Stomach (tissue), 8 donors: ENCODE measurements at regions not wholly inside any gene's neighbourhood (a gene's known extent, or its start where the extent isn't known, plus 50 kb on each side); places are given as distances from the start of the nearest gene placed in this dataset.
A peak's percentile ranks its signal among the peaks of the same experiment; 100 is the strongest.

Source experiments
- DNase-seq, 2 donors: peaks; one replicate each; pipeline versions ENCODE4 v3.0.0 to v3.0.0-alpha.2; 2013 to 2019
- H3K27ac ChIP-seq, 5 donors: fragments of 200-600 bp in 4 of 5; sonication (generic) in 4 of 5; one replicate each; pipeline ENCODE4 v1.5.1; 2013 to 2019; ENCODE audit warnings: mild to moderate bottlenecking in 1 of 5, moderate library complexity in 1 of 5
- H3K27me3 ChIP-seq, 3 donors: fragments of 200-600 bp; sonication (generic); one replicate each; pipeline ENCODE4 v1.5.1; 2017 to 2019; ENCODE audit warnings: mixed run types in 1 of 3
- H3K36me3 ChIP-seq, 4 donors: fragments of 200-600 bp; sonication (generic); 1 replicate in 3 of 4; 2 replicates in 1 of 4; pipeline ENCODE4 v1.5.1; 2016 to 2019
- H3K4me1 ChIP-seq, 4 donors: fragments of 200-600 bp; sonication (generic); one replicate each; pipeline ENCODE4 v1.5.1; 2016 to 2019
- H3K4me3 ChIP-seq, 4 donors: fragments of 200-600 bp; sonication (generic) in 3 of 4; one replicate each; pipeline ENCODE4 v1.5.1; 2016 to 2019; ENCODE audit warnings: mild to moderate bottlenecking in 1 of 4
- H3K9me3 ChIP-seq, 4 donors: fragments of 200-600 bp; sonication (generic); one replicate each; pipeline ENCODE4 v1.5.1; 2016 to 2019
- CTCF ChIP-seq, 7 experiments: fragments of 450-650 bp in 4 of 7; fragments of 200-600 bp in 3 of 7; sonication (generic) in 3 of 7; IDR thresholded peaks; one replicate each; pipeline ENCODE4 v1.5.1; 2016 to 2019; ENCODE audit warnings: antibody characterized with exemption in 7 of 7, control low read depth in 2 of 7, mild to moderate bottlenecking in 1 of 7
- EP300 ChIP-seq: sonication (generic); formaldehyde crosslinking; IDR thresholded peaks from one replicate; pipeline ENCODE4 v1.6.1; 2017; ENCODE audit warnings: antibody characterized with exemption
- POLR2A ChIP-seq, 4 donors: fragments of 450-650 bp; IDR thresholded peaks; one replicate each; pipeline ENCODE4 v1.6.1; 2016; ENCODE audit warnings: antibody characterized with exemption in 4 of 4, control low read depth in 2 of 4, mild to moderate bottlenecking in 1 of 4, moderate library complexity in 1 of 4
- POLR2AphosphoS5 ChIP-seq, 3 donors: sonication (generic); formaldehyde crosslinking; IDR thresholded peaks; one replicate each; pipeline ENCODE4 v1.6.1; 2016; ENCODE audit warnings: antibody characterized with exemption in 3 of 3
- WGBS, 5 donors: extraction: QIAGEN DNeasy Blood & Tissue Kit in 3 of 5; methylation state at CpG; one replicate each; pipeline versions ENCODE4 v1.1.5 to v1.1.7; 2013 to 2018; 5-methylcytosine and 5-hydroxymethylcytosine counted together
- intact Hi-C: fragments of 100-400 bp; cut with DNase I; formaldehyde crosslinking; loops from one replicate; pipeline ENCODE4 v1.15.1; 2023; ENCODE audit warnings: low total_unique reads
- donor health status: healthy with polysubstance abuse.
- donor health status: Bipolar disorder and iron deficiency.
- donor health status: healthy.

DNA sequence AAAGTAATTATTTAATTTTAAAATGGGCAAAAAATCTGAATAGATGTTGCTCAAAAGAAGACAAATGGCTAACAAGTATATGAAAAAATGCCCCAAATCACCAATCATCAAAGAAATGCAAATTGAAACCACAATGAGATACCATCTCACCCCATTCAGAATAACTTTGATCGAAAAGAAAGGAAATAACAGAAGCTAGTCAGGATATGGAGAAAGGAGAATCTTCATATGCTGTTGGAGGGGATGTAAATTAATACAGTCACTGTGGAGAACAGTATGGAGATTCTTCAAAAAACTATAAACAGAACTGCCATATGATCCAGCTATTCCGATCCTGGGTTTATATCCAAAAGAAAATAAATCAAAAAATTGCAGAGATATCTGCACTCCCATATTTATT, 418.5 kb upstream of the RGMB start:
- no peak for DNase-seq
- no peak for TF ChIP-seq EP300
- no peak for TF ChIP-seq POLR2A (IDR thresholded peaks at IDR 0.05)
- TF ChIP-seq POLR2AphosphoS5 (IDR thresholded peaks at IDR 0.05) = no peak
- TF ChIP-seq CTCF (IDR thresholded peaks at IDR 0.05) = no peak
- H3K4me1 ChIP-seq = no peaks in the 10 kb centered on the region
- no peak overlapping the region for H3K27ac ChIP-seq
- H3K4me3 ChIP-seq = no peak overlapping the region
- H3K9me3 ChIP-seq = peaks cover 0 to 17% (median 7%) of the 10 kb centered on the region in 4 donors
- 68 to 86% (median 78%) methylated on average over 2 of the region's 2 CpGs for WGBS, 5 donors
- no peaks in the 10 kb centered on the region for H3K36me3 ChIP-seq
- no peaks in the 10 kb centered on the region for H3K27me3 ChIP-seq
- intact Hi-C loops = no loop called here

GRCh38 chr5:98360548-98360947, 412.9 kb upstream of the RGMB start:
- Histone ChIP-seq H3K27ac (no peak overlapping the region), H3K27me3 (no peaks in the 10 kb centered on the region), H3K36me3 (no peaks in the 10 kb centered on the region), H3K4me1 (peaks cover 0 to 10% (median 0%) of the 10 kb centered on the region in 4 donors), H3K4me3 (no peak overlapping the region), H3K9me3 (peaks cover 0 to 12% (median 4%) of the 10 kb centered on the region in 4 donors)
- TF ChIP-seq POLR2AphosphoS5 (IDR thresholded peaks at IDR 0.05) (no peak), EP300 (no peak), POLR2A (IDR thresholded peaks at IDR 0.05) (no peak)
- no peak for DNase-seq
- intact Hi-C loops = no loop called here
- 91 to 99% (median 95%) methylated on average over 4 of the region's 4 CpGs for WGBS, 5 donors

GRCh38 chr5:98363157-98363556, 410.3 kb upstream of the RGMB start:
- Histone ChIP-seq H3K36me3 (no peaks in the 10 kb centered on the region), H3K27ac (no peak overlapping the region), H3K9me3 (peaks cover 0 to 12% (median 4%) of the 10 kb centered on the region in 4 donors), H3K4me1 (peaks cover 0 to 10% (median 0%) of the 10 kb centered on the region in 4 donors), H3K27me3 (no peaks in the 10 kb centered on the region), H3K4me3 (no peak overlapping the region)
- DNase-seq = no peak
- intact Hi-C loops = no loop called here
- 90 to 95% (median 93%) methylated on average over 5 of the region's 5 CpGs for WGBS, 5 donors
- no peak for TF ChIP-seq EP300
- TF ChIP-seq CTCF (IDR thresholded peaks at IDR 0.05) = no peak
- no peak for TF ChIP-seq POLR2AphosphoS5 (IDR thresholded peaks at IDR 0.05)
- no peak for TF ChIP-seq POLR2A (IDR thresholded peaks at IDR 0.05)

DNA sequence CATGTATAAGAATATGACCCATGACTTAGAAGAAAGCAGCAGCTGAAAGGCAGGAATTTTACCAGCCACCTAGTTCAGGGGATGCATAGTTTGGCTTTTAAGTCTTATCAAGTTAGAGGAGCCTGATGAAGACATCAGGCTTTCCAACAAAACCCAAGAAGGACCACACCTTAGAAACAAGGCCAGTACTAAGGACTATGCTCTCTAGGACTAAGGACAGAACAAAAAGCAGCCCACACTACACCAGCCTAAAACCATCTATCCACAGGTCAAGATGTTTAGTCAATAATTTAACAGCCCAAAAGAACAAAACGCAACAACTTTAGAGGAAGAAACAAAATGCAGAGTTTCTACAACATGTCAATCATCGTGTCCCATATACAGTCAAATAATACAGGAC, 408.9 kb upstream of the RGMB start:
- 36 to 60% (median 59%) methylated on average over 2 of the region's 2 CpGs for WGBS, 5 donors
- peaks cover 0 to 2% (median 0%) of the 10 kb centered on the region in 4 donors for H3K9me3 ChIP-seq
- TF ChIP-seq POLR2A (IDR thresholded peaks at IDR 0.05) = no peak
- no peak for TF ChIP-seq POLR2AphosphoS5 (IDR thresholded peaks at IDR 0.05)
- no peak for TF ChIP-seq EP300
- no peak for TF ChIP-seq CTCF (IDR thresholded peaks at IDR 0.05)
- no peak for DNase-seq
- H3K4me1 ChIP-seq = peaks cover 0 to 10% (median 0%) of the 10 kb centered on the region in 4 donors
- H3K36me3 ChIP-seq = no peaks in the 10 kb centered on the region
- intact Hi-C loops = no loop called here
- H3K27ac ChIP-seq = no peak overlapping the region
- no peaks in the 10 kb centered on the region for H3K27me3 ChIP-seq
- H3K4me3 ChIP-seq = no peak overlapping the region

DNA sequence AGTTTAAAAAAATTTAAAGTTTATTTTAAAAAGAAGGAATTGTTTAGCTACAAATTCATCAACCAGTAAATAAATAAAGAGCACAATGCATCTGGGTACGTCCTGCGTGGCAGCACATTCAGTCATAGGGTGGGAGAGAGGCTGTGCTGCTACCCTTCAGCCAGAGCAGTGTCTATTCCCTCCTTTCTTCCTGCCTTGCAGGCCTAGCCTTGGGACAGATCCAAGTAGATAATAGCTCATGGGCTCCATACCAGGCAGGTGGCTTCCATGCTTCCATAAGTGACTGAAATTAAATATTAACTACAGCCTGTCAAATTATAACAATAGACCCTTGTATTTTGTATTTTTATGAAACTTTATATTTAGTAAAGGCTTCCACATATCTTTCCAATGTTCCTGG, 408.3 kb upstream of the RGMB start:
- no peaks in the 10 kb centered on the region for H3K27me3 ChIP-seq
- intact Hi-C loops = no loop called here
- 23 to 50% (median 40%) methylated on average over 2 of the region's 2 CpGs for WGBS, 5 donors
- H3K27ac ChIP-seq = no peak overlapping the region
- DNase-seq = peak; percentile 25 to 30
- no peaks in the 10 kb centered on the region for H3K9me3 ChIP-seq
- H3K4me3 ChIP-seq = no peak overlapping the region
- peaks cover 0 to 10% (median 0%) of the 10 kb centered on the region in 4 donors for H3K4me1 ChIP-seq
- TF ChIP-seq CTCF (IDR thresholded peaks at IDR 0.05) (no peak), POLR2AphosphoS5 (IDR thresholded peaks at IDR 0.05) (no peak), POLR2A (IDR thresholded peaks at IDR 0.05) (no peak), EP300 (no peak)
- H3K36me3 ChIP-seq = no peaks in the 10 kb centered on the region
